Effector memory CD4-positive, alpha-beta T cell (primary cell): ENCODE measurements at regions not wholly inside any gene's neighbourhood (a gene's known extent, or its start where the extent isn't known, plus 50 kb on each side); places are given as distances from the start of the nearest gene placed in this dataset.
"Not testable (repeated sequence)": the region's sequence is repeated elsewhere in the genome, so short reads cannot be mapped to it uniquely, and the experiment has no call there.

Source experiments
- DNase-seq, 3 donors: peaks; one replicate each; pipeline ENCODE4 v3.0.0-alpha.2; 2020
- H3K27ac ChIP-seq: 2 replicates; pipeline ENCODE4 v1.7.0; 2013; ENCODE audit warnings: mild to moderate bottlenecking, low read length, moderate library complexity; ENCODE audit not compliant: insufficient read depth, poor library complexity, severe bottlenecking
- H3K27me3 ChIP-seq: replicated peaks from 2 replicates; pipeline ENCODE4 v1.7.0; 2013; ENCODE audit warnings: mild to moderate bottlenecking, low read length; ENCODE audit not compliant: insufficient read depth, control insufficient read depth, poor library complexity, severe bottlenecking
- H3K36me3 ChIP-seq: 2 replicates; pipeline ENCODE4 v1.7.0; 2013; ENCODE audit warnings: mild to moderate bottlenecking, low read length, moderate library complexity; ENCODE audit not compliant: control insufficient read depth, insufficient read depth
- H3K4me1 ChIP-seq: 2 replicates; pipeline ENCODE4 v1.7.0; 2013; ENCODE audit warnings: low read length, mild to moderate bottlenecking; ENCODE audit not compliant: control insufficient read depth, insufficient read depth, poor library complexity, severe bottlenecking
- H3K4me3 ChIP-seq: 2 replicates; pipeline ENCODE4 v1.7.0; 2013; ENCODE audit warnings: low read length, low read depth, mild to moderate bottlenecking; ENCODE audit not compliant: insufficient read depth, poor library complexity, severe bottlenecking
- H3K9me3 ChIP-seq: 2 replicates; pipeline ENCODE4 v1.7.0; 2013; ENCODE audit warnings: mild to moderate bottlenecking, low read length, moderate library complexity; ENCODE audit not compliant: control insufficient read depth

DNA sequence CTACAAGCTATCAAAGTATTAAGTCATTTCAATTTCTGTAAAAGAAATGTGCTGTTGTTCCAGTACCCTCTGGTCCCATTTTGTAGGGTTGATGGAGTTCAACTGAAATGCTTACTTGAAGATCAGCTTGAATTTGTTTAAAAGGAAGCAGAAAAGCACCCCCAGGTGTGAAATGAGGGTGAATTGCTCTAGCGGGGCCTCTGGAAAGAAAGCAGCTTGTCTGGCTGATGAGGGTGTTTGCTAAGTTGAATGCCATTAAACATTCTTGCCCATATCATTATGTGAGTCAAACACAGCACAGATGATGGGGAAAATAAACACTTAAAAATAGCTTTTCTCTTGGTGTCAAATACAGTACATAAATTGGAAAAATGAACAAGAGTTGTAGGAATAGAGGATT lies 280.3 kb downstream of the RAB38 start:
- Histone ChIP-seq H3K27ac (no peak overlapping the region), H3K9me3 (no peaks in the 10 kb centered on the region), H3K36me3 (no peaks in the 10 kb centered on the region), H3K4me3 (no peak overlapping the region), H3K4me1 (no peaks in the 10 kb centered on the region), H3K27me3 (no peaks in the 10 kb centered on the region)
- no peak for DNase-seq

DNA sequence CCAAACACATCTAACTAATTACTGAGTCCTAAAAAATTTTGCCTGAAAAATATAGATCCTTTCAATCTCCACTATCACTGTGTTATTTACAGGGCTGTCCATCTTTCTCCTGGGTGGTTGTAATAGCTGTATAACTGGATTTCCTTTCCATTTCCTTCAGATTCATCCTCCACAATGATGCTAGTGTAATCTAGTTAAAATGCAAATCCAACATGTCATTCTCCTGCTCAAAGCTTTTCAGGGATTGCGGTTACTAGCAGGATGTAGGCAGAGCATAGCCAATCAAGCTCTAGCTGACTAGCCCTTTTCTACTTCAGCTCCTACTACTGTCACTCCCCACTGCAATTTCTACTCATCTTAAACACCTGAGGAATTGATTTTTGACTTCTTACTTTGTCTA lies 283.0 kb downstream of the RAB38 start:
- no peaks in the 10 kb centered on the region for H3K4me1 ChIP-seq
- no peaks in the 10 kb centered on the region for H3K9me3 ChIP-seq

DNA sequence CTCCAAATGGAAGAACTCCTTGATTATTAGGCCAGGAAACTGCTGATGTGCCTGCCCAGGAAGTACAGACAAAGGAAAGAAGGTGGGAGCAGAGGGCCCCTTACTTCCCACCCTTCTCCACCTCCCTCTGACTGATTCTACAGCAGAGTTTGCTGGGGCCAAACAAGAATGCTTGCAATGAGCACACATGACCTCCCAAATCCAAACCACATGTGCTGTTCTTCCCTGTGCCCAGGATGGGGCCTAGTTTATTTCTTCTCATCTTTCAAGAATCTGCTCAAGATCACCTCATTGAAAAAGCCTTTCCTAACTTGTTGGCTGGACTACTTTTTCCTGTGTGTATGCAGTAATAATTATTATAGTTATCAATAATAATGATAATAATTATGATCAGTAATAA lies 286.1 kb downstream of the RAB38 start:
- Histone ChIP-seq H3K27me3 (no peaks in the 10 kb centered on the region), H3K4me3 (no peak overlapping the region), H3K9me3 (no peaks in the 10 kb centered on the region), H3K27ac (no peak overlapping the region), H3K36me3 (no peaks in the 10 kb centered on the region), H3K4me1 (no peaks in the 10 kb centered on the region)
- DNase-seq, result no peak

More for the DNA sequence above, 283.0 kb downstream of the RAB38 start:
- DNase-seq, result no peak
- no peaks in the 10 kb centered on the region for H3K36me3 ChIP-seq
- no peak overlapping the region for H3K4me3 ChIP-seq
- H3K27me3 ChIP-seq, result no peaks in the 10 kb centered on the region
- H3K27ac ChIP-seq, result no peak overlapping the region

DNA sequence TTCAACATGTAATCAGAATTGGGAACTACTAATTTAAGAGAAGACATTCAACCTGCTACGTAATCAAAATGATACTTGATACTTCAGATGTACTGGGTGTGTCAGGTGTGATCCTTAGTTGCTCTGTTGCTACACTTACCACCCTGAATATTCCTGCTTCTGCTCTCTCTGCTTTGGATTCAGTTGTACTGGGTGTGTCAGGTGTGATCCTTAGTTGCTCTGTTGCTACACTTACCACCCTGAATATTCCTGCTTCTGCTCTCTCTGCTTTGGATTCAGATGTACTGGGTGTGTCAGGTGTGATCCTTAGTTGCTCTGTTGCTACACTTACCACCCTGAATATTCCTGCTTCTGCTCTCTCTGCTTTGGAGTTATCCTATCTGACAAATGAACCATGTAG lies 290.2 kb downstream of the RAB38 start:
- H3K4me3 ChIP-seq, H3K4me1 ChIP-seq, H3K36me3 ChIP-seq, DNase-seq, H3K27me3 ChIP-seq, H3K27ac ChIP-seq, H3K9me3 ChIP-seq: not testable (repeated sequence)

DNA sequence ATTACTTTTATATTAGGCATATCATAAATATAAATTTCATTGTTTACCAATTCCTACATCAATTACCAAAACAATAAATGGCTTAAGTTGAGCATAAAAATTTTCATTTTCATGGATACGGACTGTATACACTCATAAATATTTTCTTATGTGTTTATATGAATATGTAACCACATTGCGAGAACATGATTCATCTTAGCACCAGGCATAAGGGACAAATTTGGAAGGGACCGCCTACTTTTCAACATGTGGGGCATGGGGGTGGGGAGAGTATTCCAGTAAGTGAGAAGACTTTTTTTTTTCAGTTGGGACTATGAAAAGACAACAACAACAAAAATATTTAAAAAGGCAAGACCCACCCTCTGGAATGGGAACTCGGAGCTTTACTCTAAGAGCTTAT lies 296.1 kb downstream of the RAB38 start:
- Histone ChIP-seq H3K27ac (no peak overlapping the region), H3K4me1 (no peaks in the 10 kb centered on the region), H3K4me3 (no peak overlapping the region), H3K27me3 (no peaks in the 10 kb centered on the region), H3K36me3 (no peaks in the 10 kb centered on the region), H3K9me3 (no peaks in the 10 kb centered on the region)
- no peak for DNase-seq

DNA sequence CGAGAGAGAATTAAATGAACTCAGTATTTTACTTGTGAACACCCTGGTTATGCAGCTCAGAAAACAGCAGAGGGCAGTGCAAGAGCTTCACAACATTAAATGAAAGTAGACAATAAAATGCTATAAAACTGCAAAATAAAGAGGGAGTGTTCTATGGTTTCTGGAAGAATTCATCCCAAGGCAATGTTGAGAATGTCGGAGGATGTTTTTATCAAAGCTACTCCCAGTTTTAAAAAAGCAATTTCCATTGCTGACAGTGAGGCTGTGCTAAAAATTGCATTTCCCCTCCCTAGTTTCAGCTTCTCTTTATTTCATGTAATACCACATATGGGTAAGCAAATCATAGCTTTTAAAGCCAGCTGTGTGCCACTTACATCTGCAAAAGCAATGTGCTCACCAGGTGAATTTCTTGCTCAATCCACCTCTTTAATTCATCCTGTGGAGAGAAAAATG lies 296.8 kb downstream of the RAB38 start:
- H3K27me3 ChIP-seq, result no peaks in the 10 kb centered on the region
- no peak overlapping the region for H3K27ac ChIP-seq
- H3K4me3 ChIP-seq, result no peak overlapping the region
- H3K4me1 ChIP-seq, result no peaks in the 10 kb centered on the region
- H3K9me3 ChIP-seq, result no peaks in the 10 kb centered on the region
- no peaks in the 10 kb centered on the region for H3K36me3 ChIP-seq
- DNase-seq, result no peak

DNA sequence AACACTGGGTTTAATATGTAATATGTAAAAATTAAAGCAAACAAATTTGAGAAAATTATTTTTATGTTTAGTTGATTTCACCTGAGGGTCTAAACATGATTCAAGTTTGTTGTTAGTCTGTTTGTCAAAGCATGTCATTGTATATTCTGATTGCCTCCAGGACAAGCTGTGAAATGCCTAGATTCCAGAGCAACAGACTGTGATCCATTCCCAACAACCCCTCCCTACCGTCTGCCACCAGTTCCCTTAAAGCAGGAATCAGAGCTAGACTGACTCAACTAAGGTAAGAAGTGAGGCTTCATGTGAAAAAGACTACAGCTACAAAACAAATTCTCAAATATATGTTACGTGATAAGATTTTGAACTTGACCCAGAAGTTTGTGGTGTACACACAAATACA lies 304.2 kb downstream of the RAB38 start:
- Histone ChIP-seq H3K27me3 (no peaks in the 10 kb centered on the region), H3K36me3 (no peaks in the 10 kb centered on the region), H3K27ac (no peak overlapping the region), H3K4me3 (no peak overlapping the region), H3K9me3 (no peaks in the 10 kb centered on the region), H3K4me1 (no peaks in the 10 kb centered on the region)
- DNase-seq, result no peak

DNA sequence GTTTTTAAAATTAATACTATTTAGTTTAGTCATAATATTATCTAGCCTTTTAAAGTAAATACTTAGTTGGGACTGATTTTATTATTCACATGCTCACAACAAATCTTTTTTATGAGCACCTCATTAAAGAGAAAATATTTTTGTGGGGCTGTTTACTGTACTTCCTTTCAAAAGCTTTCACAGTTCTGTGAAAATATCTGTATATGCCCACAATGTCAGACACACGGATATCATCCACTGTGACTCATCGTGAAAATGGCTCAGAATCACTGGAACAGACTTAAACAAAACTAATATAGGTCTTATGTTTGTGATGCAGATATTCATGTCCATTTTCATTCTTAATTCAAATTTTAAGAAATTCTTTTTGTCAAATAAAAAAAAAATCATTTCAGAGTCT lies 305.2 kb downstream of the RAB38 start:
- H3K27ac ChIP-seq, result no peak overlapping the region
- H3K4me3 ChIP-seq, result no peak overlapping the region
- no peaks in the 10 kb centered on the region for H3K4me1 ChIP-seq
- no peaks in the 10 kb centered on the region for H3K36me3 ChIP-seq
- H3K27me3 ChIP-seq, result no peaks in the 10 kb centered on the region
- DNase-seq, result no peak
- H3K9me3 ChIP-seq, result no peaks in the 10 kb centered on the region

DNA sequence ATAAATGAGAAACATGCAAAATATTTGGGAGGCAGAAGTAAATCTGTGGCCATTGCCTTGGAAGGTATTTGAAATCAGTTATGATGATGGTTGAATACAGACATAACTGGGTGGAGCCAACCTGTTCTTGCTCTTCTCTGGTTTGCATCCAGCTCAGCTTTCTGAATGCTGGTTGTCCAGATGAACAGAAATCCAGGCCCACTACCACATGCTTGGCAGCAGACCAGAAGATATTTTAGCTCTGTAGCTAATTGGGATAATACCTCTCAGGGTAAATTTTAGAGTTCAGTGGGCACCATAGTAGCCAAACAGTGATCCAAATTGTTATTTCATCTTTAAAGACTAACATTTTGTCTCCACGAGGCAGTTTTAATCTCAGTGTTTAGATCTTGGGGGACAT lies 308.3 kb downstream of the RAB38 start:
- no peaks in the 10 kb centered on the region for H3K27me3 ChIP-seq
- H3K36me3 ChIP-seq, result no peaks in the 10 kb centered on the region
- H3K4me1 ChIP-seq, result no peaks in the 10 kb centered on the region
- no peaks in the 10 kb centered on the region for H3K9me3 ChIP-seq
- no peak overlapping the region for H3K27ac ChIP-seq
- no peak overlapping the region for H3K4me3 ChIP-seq
- no peak for DNase-seq

DNA sequence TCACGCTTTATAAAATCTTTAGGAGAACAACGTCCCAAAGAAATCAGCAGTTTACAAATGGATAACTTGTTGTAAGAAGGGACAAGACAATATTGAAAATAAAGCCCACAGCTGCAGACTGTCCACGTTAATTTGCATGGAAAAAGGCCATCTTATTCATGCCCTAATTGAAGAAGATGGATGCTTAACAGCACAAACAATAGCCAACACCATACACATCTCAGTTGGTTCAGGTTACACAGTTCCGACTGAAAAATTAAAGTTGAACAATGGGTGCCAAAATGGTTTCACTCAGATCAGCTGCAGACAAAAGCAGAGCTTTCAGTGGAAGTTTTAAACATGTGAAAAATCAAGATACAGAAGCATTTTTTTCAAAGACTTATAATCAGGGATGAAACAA lies 314.2 kb downstream of the RAB38 start:
- no peak overlapping the region for H3K4me3 ChIP-seq
- H3K9me3 ChIP-seq, result no peaks in the 10 kb centered on the region
- no peaks in the 10 kb centered on the region for H3K36me3 ChIP-seq
- no peak for DNase-seq
- H3K27me3 ChIP-seq, result no peaks in the 10 kb centered on the region
- no peak overlapping the region for H3K27ac ChIP-seq
- H3K4me1 ChIP-seq, result no peaks in the 10 kb centered on the region

DNA sequence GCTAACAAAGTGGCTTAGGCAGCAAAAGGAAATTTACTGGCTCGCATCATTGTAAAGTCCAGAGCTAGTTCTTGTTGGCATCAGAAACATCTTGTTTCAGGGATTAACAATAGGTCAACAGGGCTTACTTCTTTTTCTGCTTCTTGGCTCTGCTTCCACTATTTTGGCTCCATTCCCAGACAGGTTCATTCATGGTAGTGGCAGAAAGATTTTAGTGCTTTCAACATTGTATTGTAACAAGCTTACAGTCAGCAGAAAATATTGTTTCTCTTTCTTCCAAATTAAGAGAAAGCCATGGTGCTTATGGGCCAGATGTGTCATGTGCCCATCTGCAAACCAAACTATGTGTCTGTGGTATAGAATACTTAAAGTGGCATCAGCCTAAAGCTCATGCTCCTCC lies 315.6 kb downstream of the RAB38 start:
- no peaks in the 10 kb centered on the region for H3K9me3 ChIP-seq
- no peaks in the 10 kb centered on the region for H3K36me3 ChIP-seq
- DNase-seq, result no peak
- no peaks in the 10 kb centered on the region for H3K4me1 ChIP-seq
- no peak overlapping the region for H3K4me3 ChIP-seq
- H3K27me3 ChIP-seq, result no peaks in the 10 kb centered on the region
- no peak overlapping the region for H3K27ac ChIP-seq
